HG03108 (cell line): ENCODE measurements at regions not wholly inside any gene's neighbourhood (a gene's known extent, or its start where the extent isn't known, plus 50 kb on each side); places are given as distances from the start of the nearest gene placed in this dataset.

Experiments used
- ATAC-seq: cut with Tn5 transposase; IDR thresholded peaks from one replicate; pipeline ENCODE4 v1.9.1; 2021; ENCODE audit warnings: moderate library complexity; ENCODE audit not compliant: unreplicated experiment

GRCh38 chr13:75135325-75135825 lies 346.6 kb downstream of the TBC1D4 start:
- no peak for ATAC-seq

DNA sequence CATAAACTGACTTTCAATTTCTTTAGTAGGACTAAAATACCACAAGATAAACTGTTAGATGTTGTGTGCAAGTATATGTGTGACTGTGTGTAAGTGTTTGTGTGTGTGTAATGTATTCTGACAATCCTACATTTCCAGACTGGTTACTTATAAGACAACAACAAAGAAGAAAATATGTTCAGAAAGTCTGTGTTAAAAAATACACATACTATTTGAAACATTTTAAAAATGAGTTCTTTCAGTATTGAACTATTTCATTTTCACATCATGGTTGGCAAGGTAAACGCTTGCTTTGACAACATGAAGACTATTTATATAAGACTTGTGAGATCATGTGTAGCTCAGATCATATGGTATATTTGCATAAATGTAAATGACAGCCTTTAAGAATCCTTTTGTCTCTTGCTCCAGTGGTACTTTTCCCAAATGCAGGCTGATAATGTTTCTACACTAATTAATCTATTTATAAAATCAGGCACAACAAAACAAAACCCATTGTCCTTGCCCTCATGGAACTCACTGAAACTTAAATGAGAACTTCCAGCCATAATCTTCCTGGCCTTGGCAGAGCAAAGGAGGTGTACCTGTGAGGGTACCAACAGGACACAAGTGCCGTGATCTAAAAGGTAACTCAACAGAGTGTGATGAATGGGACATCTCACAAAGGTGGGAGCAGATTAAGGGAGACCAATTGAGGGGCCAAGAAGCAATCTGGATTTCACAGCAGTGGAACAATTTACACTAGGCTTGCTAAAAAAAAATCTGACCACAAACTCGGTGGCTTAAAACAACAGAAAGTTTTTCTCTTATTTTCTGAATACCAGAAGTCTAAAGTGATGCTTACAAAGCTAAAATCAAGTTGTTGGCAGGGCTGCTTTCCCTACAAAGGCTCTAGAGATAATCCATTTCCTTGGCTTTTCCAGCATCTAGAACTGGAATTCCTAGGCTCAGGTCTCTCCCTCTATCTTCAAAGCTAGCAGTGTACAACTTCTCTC lies 349.0 kb downstream of the TBC1D4 start:
- ATAC-seq: no peak

DNA sequence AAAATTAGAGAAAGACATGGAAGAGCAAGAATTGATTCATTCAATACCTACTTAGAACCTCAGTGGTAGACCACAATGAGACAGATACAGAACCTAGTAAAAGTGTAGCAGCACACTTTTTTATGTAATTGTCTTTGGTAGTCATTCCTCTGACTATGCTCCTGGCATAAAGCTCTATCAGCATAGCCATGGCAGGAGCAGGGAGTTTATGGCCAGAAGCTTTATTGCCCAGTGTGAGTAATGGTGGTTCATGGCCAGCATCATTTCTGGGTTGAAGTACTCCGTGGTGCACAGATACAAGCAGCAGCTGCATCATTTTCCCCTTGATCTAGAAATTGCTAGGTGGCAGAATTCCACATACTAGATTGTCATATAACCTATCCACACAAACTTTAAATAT lies 352.6 kb downstream of the TBC1D4 start:
- no peak for ATAC-seq

GRCh38 chr13:75124415-75124814 lies 357.6 kb downstream of the TBC1D4 start:
- ATAC-seq: no peak

DNA sequence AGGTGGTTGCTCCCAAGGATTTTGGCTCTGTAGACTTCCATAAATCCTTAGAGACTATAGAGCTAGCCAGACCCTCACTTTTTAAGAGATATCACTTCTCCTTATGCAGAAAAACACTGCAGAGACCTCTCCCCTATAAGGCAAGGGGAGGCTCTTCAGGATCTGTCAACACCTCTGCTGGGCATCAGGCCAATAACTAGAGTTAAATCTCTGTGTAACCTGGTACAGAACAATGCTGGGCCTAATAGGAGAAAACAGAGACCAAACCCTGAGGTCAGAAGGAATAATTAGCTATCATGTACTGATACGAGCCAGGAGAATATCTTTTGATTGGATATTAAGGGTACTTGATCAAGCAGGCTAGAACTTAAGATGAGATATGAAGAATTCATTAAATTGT lies 358.5 kb downstream of the TBC1D4 start:
- no peak for ATAC-seq

DNA sequence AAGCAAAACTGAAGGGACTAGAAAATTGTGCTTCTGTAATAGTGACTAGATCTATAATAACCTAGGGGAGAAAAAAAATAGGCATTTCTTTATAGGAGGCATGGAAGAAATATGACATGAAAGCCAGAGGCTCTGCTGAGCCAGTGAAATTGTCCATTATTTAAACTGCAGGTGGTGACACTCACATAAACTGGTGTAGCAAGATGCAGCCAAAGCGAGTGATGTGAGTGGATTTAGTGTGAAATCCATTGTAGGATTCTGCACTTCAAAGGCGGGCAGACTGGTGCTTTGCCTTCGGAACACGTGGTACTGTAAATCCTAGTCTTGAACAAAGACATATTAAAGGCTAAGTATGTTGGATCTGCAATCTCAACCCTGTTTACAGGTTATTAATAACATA lies 361.9 kb downstream of the TBC1D4 start:
- ATAC-seq: no peak

GRCh38 chr13:75115171-75115570 lies 366.8 kb downstream of the TBC1D4 start:
- no peak for ATAC-seq

- ATAC-seq: no peak
Observed at GRCh38 chr13:75103976-75104375, 378.0 kb downstream of the TBC1D4 start.

DNA sequence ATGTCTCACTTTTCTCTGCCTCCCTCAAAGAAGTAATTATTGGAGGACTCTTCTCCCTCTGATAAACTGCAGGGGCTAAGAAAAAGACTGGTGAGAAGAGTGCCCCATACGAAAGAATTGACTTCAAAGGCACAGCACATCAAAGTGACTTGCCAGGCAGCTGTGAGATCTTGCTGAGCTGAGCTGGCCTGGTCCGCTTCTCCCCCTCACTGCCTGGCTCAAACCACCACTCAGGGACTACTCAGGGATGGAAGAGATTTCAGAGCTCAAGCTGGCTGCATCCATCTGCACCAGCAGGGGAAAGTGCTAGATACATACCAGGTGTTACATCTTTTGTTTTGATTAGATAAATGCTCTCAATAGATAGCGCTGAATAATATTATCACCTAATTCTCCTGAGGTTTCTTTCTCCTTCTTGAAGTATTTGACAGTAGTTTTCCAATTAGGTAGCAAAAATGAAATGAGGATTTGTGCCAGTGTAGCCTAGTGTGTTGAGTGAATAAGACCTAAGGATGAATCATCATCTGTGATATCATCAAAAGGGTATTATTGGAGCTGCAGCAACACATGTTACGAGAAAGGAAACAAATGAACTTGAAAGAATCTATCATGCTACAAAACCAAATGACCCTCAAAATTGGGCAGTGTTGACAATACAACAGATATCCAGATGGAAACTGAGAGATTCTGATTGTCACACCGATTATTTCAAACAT lies 379.8 kb downstream of the TBC1D4 start:
- no peak for ATAC-seq

DNA sequence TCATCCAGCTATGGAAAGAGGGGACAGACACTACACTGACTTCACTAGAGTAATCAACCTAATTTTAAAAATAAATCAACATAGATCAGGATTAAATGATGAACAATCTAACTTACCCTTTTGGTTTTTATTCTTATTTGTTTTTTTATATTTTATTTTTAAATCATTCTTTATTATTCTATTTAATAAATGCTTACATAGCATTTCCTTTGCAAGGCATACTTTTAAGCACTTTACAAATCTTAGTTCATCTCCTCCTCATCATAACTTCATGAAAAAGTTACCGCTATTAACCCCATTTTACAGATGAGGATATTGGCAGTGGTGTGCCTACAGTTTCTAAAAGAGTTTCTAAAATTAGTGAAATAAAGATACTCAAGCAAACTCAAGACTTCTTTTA lies 380.6 kb downstream of the TBC1D4 start:
- no peak for ATAC-seq

DNA sequence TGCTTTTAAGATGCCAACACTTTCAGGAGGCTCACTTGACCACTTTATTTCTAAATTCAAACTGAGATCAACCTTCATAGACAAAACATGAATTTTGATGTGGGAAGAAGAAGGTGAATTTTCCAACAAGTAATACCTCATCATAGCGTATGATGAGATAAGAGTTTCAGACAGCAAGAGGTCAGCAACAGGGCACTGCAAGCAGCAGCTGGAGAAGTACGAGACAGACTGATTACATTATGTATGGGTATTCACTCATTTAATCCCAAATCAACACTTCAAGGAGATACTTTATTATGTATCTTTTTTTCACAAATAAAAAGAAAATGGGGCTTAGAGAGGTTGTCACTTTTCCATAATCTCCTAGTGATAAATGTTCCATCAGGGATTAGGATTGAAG lies 389.8 kb downstream of the TBC1D4 start:
- no peak for ATAC-seq

GRCh38 chr13:75091718-75092117 lies 390.3 kb downstream of the TBC1D4 start:
- ATAC-seq: no peak

DNA sequence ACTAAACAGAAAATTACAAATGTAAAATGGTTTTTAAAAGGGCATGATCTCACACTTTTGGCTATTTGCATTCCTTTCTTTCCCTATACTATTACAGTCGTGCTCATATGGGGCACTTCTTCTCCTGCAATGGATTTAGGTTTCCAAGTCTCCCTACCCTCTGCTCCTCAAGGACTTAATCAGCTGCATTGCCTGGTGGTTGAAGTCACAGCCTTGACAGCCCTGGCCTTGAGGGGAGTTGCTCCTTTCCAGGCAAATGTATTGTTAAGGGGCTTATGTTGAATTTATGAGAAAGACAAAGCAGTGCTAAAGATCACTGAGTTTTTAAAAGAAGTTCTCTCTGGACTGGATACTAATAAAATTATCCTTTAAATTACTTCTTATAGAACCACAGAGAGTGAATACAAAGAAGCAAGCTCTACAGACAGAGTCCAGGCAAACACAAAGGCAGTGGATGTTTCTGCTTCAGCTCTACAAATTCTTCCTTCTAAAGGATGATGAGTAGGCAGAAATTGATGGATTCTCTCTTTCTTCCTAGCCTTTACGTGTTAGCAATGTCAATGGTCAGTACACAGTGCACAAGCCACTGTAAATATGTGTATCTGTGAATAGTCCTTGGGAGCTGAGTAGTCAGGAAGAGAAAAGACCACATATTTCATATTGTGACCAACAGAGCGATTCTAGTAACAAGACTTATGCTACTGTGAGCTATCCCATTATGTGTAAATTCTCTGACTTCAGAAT lies 390.9 kb downstream of the TBC1D4 start:
- no peak for ATAC-seq

GRCh38 chr13:75088915-75089314 lies 393.1 kb downstream of the TBC1D4 start:
- no peak for ATAC-seq

DNA sequence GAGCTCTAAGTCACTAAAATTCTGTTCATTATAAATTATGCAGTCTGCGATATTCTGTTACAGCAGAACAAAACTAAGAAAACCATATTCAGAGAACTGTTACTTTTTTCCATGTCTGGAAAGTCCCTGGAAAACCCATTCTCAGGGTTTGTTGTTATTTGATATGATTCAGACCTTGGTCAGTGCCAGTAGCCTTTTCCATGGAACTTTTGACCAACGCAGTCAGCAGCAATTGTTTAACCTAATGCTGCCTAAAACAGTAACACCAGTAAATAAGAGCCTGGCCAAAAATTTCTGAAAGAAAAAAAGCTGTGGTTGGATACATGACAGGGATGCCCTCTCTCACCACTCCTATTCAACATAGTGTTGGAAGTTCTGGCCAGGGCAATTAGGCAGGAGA lies 402.7 kb downstream of the TBC1D4 start:
- ATAC-seq: no peak

DNA sequence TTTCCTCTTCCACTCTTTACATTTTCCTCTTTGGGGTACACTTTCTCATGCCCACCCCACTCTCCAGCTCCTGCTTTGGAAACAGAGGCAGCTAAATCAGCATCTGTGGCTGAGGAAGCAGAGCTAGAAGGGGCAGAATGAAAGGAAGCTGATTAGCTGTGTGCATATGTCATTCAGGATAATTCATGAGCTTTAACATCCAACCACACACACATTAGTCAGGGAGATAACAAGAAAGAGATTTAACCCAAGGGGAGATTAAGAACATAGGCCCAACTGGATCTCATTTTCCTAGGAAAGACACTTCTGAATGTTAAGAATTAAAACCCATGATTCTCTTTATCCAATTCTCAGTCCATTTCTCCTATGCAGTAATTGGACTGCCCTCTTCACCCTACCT lies 405.5 kb downstream of the TBC1D4 start:
- ATAC-seq: no peak

GRCh38 chr13:75073786-75074185 lies 408.2 kb downstream of the TBC1D4 start:
- ATAC-seq: no peak

GRCh38 chr13:75072891-75073290 lies 409.1 kb downstream of the TBC1D4 start:
- no peak for ATAC-seq

GRCh38 chr13:75072368-75072767 lies 409.6 kb downstream of the TBC1D4 start:
- ATAC-seq: no peak

- no peak for ATAC-seq
Observed at GRCh38 chr13:75071796-75072195, 410.2 kb downstream of the TBC1D4 start.

DNA sequence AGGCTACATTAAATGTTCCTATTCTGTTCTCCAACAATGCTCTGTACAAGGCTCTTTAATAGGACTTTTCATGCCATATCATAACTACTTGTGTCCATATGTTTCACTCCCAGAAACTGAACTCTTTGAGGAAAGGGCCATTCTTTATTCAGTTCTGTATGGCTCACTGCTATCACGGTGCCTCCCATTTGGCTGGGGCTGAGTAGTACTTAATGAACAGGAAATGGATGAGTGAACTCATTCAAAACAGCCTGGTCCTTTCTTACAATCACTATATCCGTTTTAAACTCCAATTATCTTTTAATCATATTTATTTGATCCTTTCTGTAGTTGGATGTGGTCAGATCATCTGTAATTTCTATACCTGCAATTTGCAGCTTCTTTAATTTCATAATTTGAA lies 410.6 kb downstream of the TBC1D4 start:
- no peak for ATAC-seq
